GM18909 (cell line): ENCODE measurements at regions not wholly inside any gene's neighbourhood (a gene's known extent, or its start where the extent isn't known, plus 50 kb on each side); places are given as distances from the start of the nearest gene placed in this dataset.

Experiments used
- ATAC-seq: cut with Tn5 transposase; IDR thresholded peaks from one replicate; pipeline ENCODE4 v1.9.1; 2021; ENCODE audit warnings: mild to moderate bottlenecking; ENCODE audit not compliant: unreplicated experiment, poor library complexity

DNA sequence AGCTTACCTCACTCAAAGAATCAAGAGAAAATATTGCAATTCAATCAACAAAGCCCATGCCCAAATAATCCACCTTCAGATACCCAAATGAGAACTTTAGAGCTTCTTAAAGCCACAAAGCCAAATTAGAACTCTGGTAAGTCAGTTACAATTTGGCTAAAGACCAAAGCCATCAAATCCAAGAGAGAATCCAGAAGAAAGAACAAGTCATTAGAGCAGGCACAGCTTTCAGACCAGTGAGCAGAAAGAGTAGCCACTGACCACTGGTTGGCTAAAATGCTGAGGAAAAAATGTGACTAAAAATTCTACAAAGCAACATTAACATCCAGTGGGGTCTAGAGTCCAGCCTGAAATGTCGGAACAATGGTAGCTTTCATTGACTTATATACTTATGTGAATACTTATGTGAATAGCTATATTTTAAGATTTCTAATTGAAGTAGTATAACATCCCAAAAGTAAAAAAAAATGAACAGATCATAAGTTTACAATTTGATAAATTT, 735.2 kb upstream of the TBX3 start:
- no peak for ATAC-seq

- ATAC-seq: no peak
Measured at GRCh38 chr12:115417610-115418009, 733.6 kb upstream of the TBX3 start.

DNA sequence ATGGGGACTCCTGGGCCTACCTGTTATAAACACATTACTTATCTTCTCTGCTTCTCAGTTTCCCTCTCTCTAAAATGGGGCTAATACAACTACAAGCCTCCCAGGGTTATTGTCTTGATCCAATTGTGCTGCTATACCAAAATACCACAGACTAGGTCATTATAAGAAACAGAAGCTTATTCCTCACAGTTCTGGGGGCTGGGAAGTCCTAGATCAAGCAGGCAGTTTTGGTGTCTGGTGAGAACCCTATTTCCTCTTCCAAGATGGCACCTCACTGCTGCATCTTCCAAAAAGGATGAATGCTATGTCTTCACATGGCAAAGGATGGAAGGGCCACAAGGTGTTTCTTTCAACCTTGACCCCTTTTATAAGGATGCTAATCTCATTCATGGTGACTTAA, 732.9 kb upstream of the TBX3 start:
- ATAC-seq: no peak

DNA sequence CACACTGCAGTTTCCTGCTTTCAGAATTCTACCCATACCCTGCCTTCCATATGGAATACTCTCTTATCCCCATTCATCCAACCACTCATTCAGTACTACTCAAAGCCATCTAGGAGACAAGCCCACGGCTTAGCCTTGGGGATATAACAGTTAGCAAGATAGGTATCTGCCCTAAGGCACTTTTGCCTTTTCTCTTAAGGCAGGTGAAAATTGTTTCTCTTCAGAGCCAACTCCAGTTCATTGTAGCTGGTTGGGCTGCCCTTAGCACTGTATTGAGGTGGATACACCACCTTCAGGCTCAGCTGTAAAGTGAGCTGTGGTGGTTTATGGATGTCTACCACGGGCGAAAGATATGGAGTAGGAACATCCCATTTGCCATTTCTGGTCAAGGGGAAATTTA, 729.7 kb upstream of the TBX3 start:
- ATAC-seq: no peak

DNA sequence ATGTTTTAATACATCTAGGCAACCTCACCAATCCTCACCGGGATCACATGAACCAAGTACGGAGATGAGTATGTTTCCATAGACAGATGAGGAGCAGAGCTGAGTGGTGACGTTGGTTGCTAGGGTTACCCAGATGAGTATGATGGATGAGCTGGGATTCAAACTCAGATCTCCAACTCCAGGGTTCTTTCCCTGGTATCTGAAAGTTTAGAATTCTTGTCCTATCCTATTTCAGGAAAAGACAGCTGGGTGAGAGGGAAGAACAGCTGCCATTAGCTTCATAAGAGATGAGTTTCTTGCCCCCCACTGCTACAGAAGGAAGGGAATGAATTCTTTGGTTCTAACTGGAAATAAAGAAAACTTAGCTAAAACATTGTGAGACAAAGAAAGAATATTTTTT, 728.9 kb upstream of the TBX3 start:
- ATAC-seq: no peak

DNA sequence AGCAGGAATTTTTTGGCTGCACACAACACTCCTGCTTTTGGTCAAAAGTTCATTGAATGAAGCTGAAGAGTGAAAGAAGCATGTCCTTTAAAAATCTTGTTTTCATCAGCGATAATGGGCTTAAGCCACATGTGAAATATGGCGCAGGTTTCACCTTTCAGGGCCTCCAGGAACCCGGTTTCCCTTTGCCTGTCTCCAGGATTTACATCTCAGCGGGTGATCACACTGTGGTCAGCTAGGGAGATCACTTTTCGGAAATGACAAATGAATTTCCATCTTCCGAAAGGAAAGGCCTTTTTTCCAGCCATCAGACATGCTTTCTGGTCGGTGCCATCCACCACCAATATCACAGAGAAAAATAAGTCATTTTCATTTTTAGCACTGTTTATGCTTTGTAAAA, 727.1 kb upstream of the TBX3 start:
- no peak for ATAC-seq

GRCh38 chr12:115408642-115409041, 724.7 kb upstream of the TBX3 start:
- ATAC-seq: no peak

DNA sequence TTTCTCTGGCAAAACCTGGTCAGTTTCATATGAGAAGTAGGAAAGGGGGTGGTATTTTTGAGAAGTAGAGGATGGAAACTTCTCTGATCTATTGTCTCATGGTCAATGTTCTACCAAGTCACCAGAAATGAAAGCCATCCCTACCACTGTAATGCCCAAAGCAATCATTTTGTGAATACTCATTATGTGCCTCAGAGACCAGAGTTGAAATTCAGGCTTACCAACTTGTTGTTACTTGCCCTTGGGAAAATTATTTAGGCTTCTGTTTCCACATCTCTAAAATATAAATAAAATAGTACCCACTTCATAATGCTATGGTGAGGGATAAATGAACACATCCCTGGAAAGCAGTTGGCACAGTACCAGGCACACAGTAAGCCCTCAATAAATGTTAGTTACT, 723.7 kb upstream of the TBX3 start:
- no peak for ATAC-seq

- no peak for ATAC-seq
Measured at GRCh38 chr12:115407036-115407435, 723.1 kb upstream of the TBX3 start.

DNA sequence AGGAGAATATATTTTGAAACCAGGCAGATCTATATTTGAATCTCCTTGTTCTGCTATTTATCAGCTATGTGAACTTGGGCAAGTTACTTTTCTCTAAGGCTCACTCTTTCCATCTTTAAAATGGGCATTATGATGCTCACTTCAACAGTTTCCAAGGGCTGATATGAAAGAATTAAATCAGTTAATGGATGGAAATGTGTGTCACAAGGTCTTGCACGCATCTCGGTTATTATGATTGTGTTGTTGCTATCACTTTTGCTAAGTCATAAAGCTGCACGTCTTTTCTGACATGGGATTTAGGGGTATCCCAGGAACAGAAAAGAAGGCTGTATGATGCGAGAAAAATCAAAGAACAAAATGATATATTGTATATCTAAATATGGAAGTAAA, 721.5 kb upstream of the TBX3 start:
- ATAC-seq: no peak

DNA sequence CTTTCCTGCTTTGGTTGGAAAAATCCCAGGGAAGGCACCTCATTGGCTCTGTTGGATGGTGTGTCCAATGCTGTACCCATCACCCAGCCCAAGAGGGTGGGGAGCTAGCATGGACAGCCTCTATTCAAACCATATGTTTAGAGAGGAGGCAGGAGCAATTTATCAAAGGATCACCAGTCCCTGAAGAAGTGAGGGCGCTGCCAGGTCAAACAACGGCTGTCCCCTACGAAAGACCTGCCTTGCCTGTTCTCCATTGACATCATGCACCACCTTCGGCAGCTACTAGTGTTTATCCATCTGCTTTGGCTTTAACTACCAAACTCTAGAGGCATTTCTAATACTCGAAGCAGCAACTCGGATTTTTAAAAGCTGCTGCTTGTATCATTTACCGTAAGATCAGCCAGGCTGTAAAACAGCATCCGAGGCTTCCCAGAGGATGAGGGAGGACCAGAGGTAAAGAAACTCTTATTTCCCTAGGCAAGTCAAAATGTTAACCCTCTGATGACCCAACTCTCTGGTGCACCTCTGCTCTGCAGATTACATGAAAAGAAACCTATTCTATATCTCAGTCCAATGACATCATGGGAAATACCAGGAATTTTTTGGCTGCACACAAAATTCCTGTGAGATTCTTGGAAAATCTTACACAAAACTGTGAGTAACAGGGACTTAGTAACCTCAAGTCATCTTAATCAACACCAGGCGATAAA, 720.9 kb upstream of the TBX3 start:
- ATAC-seq: no peak

- no peak for ATAC-seq
Measured at GRCh38 chr12:115403689-115404088, 719.7 kb upstream of the TBX3 start.

GRCh38 chr12:115403253-115403652, 719.3 kb upstream of the TBX3 start:
- no peak for ATAC-seq

- no peak for ATAC-seq
Measured at GRCh38 chr12:115402443-115403180, 718.6 kb upstream of the TBX3 start.

GRCh38 chr12:115401761-115402160, 717.8 kb upstream of the TBX3 start:
- no peak for ATAC-seq

- no peak for ATAC-seq
Measured at GRCh38 chr12:115400011-115400410, 716.0 kb upstream of the TBX3 start.

DNA sequence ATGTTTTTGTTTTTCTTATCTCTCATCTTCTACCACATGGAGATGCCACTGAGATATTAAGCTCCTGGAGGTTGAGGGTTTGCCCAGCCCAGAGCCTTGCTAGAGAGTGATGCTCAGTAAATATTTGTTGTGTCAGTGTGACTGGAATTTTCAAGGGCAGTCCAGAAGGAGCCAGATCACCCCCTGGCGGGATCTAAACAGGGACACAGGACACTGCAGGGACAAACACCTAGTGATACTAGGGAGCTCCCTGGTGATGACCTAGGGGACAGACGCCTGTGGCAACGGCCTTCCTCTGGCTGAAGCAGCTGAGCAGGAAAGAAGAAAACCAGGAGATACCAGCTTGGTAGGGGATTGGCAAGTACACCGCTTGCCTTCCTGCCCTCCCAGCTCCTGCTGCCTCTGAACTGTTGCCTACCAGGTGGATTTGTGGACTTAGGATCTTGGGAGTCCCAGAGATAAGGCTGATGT, 714.4 kb upstream of the TBX3 start:
- no peak for ATAC-seq

DNA sequence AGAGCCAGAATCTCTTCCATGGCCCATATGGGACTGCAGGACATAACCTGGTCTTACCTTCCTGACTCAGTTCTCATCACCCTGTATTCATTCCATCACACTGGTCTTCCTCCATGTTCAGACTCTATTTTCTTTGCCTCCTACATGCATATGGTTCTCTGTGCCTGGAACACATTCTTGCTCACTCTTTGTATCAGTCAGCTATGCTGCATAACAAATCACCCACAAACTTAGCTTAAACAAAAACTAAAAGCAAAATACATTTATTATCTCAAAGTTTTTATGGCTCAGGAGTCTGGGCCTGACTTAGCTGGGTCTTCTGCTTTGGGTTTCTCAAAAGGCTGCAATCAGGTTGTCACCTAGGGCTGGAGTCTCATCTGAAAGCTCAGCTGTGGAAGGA, 712.6 kb upstream of the TBX3 start:
- no peak for ATAC-seq

DNA sequence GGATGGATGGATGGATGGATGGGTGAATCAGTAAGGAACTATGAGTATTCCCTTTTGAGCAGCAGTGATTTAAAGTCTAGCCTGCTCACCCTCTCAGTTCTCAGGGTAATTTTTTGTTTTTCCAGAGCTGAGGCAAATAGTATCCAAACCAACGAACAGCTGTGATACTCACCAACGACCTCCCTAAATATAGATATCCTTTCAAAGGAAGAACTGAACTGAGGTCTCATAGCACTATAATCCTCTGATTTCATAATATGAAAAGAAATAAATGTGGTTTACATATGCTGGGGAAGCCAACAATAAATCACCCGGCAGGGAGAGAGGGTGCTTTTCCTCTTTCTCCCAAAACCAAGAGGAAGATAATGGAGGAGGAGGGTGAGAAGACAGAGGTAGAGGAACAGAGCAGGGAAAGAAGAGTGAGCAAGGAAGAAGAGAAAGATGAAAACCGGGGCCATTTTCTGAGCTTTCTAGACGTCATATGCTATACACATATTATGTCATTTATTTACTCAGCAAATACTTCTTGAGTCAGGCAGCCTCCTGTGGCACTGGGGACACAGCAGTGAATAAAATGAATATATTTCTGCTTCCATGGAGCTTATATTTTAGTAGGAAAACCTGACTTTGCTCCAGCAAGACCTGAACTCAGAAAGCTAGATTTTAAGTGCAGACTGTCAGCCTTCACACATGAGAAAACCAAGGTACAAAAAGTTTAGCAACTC, 710.7 kb upstream of the TBX3 start:
- no peak for ATAC-seq

DNA sequence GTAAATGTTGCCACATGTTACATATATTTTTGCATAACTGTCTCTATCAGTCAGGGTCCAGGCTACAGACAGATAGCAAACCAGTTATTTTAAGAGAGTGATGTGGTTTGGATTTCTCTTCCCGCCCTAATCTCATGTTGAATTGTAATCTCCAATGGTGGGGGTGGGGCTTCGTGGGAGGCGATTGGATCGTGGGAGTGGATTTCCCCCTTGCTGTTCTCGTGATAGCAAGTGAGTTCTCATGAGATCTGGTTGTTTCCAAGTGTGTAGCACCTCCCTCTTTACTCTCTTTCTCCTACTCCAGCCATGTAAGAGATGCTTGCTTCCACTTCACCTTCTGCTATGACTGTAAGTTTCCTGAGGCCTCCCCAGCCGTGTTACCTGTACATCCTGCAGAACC, 704.2 kb upstream of the TBX3 start:
- ATAC-seq: no peak

DNA sequence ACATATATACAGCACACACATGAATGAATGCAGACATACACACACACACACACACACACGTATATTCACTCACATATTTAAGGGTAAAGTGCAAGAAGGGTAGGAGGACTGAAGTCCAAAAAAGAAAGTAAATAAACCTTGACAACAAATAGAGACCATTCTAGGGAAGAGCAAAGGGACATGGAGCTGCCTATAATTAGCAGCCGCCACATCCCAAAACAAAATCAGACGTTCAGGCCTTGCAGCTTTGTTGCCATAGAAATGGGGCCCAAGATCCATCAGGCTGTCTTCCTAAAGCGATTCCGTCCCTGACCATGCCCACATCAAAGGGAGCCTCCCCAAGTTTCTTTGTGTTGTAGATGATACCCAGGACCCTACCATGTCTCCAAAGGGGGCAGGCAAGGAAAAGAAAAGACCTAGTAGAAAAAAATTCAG, 703.5 kb upstream of the TBX3 start:
- ATAC-seq: no peak
